ENCODE measurements at regions not wholly inside any gene's neighbourhood (a gene's known extent, or its start where the extent isn't known, plus 50 kb on each side); places are given as distances from the start of the nearest gene placed in this dataset.

DNA sequence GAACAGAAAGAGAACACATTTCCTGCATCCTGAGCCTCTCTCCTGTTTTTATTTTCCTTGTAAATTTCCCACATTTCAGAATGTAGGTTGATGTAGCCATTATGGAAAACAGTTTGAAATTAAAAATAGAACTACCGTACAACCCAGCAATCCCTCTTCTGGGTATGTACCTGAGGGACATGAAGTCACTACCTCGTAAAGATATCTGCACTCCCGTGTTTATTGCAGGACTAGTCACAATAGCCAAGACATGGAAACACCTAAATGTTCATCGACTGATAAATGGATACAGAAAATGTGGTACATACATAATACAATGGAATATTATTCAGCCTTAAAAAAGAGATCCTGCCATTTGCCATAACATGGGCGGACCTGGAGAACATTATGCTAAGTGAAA, 72.0 kb upstream of the JAG1 start:
- no peaks in the 10 kb centered on the region for H3K4me1 Mint-ChIP-seq
- H3K36me3 Mint-ChIP-seq (ENCODE audit: low read depth) = no peaks in the 10 kb centered on the region
- ChIA-PET CTCF (no interaction called here), POLR2A (no interaction called here)
- peaks cover 4% of the 10 kb centered on the region for H3K9me3 Mint-ChIP-seq
- intact Hi-C loops (cut with micrococcal nuclease) = no loop called here
- no peaks in the 10 kb centered on the region for H3K27me3 Mint-ChIP-seq
- no peak overlapping the region for H3K4me3 Mint-ChIP-seq
- no peak for DNase-seq
- TF ChIP-seq, protein P1, sequence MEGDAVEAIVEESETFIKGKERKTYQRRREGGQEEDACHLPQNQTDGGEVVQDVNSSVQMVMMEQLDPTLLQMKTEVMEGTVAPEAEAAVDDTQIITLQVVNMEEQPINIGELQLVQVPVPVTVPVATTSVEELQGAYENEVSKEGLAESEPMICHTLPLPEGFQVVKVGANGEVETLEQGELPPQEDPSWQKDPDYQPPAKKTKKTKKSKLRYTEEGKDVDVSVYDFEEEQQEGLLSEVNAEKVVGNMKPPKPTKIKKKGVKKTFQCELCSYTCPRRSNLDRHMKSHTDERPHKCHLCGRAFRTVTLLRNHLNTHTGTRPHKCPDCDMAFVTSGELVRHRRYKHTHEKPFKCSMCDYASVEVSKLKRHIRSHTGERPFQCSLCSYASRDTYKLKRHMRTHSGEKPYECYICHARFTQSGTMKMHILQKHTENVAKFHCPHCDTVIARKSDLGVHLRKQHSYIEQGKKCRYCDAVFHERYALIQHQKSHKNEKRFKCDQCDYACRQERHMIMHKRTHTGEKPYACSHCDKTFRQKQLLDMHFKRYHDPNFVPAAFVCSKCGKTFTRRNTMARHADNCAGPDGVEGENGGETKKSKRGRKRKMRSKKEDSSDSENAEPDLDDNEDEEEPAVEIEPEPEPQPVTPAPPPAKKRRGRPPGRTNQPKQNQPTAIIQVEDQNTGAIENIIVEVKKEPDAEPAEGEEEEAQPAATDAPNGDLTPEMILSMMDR (IDR thresholded peaks at IDR 0.05) = no peak
- H3K27ac Mint-ChIP-seq = no peak overlapping the region
- no peak for ATAC-seq (ENCODE audit: low read depth)

DNA sequence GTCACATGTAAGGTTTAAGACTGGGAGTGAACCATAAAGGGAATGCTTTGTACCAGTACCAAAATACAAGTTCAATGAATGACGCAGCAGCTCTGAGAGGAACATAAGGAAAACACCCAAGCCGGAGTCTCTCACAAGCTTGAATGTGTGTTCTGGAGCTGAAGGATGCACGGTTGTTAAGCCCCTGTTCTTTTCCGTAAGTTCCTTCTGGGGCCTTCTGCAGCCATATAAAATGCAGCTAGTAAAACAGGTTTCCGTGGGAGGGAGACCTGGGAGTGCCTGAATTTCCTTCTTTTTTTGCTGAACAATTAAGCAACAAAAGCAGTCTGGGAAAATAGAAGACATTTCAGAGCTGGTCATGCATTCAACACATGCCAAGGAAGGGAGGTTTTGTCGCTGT, 73.2 kb upstream of the JAG1 start:
- no peak overlapping the region for H3K27ac Mint-ChIP-seq
- H3K4me3 Mint-ChIP-seq = no peak overlapping the region
- ATAC-seq (ENCODE audit: low read depth) (no peak), DNase-seq (no peak)
- no peaks in the 10 kb centered on the region for H3K4me1 Mint-ChIP-seq
- TF ChIP-seq, protein P1 (IDR thresholded peaks at IDR 0.05) = no peak
- no peaks in the 10 kb centered on the region for H3K36me3 Mint-ChIP-seq (ENCODE audit: low read depth)
- peaks cover 4% of the 10 kb centered on the region for H3K9me3 Mint-ChIP-seq
- H3K27me3 Mint-ChIP-seq = no peaks in the 10 kb centered on the region
- ChIA-PET POLR2A (no interaction called here), CTCF (no interaction called here)
- intact Hi-C loops (cut with micrococcal nuclease) = no loop called here

DNA sequence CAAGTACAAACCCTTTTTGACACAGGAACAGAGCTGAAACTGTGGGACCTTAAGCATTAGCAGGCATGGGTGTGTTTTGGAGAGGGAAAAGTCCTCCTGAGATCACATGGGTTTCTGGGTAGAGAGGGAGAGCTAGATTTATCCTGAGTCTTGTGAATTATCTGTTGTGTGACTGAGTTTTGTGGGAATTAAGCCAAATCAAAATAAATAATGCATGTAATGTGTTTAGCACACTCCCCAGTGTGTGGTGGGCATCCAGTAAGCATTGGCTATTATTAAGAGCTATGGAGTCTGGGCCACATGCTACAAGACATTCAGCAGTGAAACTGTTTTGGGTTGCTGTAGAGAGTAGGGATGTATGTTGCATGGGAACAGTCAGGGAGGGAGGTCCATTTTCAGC, 75.3 kb upstream of the JAG1 start:
- ATAC-seq (ENCODE audit: low read depth) (no peak), DNase-seq (no peak)
- intact Hi-C loops (cut with micrococcal nuclease) = no loop called here
- no peak overlapping the region for H3K27ac Mint-ChIP-seq
- CTCF ChIA-PET = no interaction called here
- TF ChIP-seq, protein P1 (IDR thresholded peaks at IDR 0.05) = no peak
- H3K4me3 Mint-ChIP-seq = no peak overlapping the region
- no peaks in the 10 kb centered on the region for H3K27me3 Mint-ChIP-seq
- H3K36me3 Mint-ChIP-seq (ENCODE audit: low read depth) = no peaks in the 10 kb centered on the region
- POLR2A ChIA-PET = no interaction called here
- H3K9me3 Mint-ChIP-seq = peaks cover 4% of the 10 kb centered on the region
- H3K4me1 Mint-ChIP-seq = no peaks in the 10 kb centered on the region

DNA sequence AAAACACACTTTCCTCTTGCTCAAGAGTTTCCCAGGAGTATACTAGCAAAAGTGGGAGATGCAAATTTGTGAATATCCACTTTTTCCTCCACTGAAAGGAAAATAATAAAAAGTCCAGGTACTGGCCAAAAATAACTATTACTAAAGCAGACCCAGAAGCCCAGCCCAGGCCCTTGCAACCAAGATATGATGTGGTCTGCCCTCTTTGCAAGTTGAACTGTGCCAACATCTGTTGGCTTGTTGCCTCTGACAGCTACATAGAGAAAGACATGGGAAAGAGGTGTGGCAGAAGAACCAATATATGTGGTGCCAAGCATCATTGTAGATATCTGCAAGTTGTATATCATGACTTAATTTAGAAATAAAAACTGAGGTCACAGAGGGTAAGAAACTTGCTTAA, 78.4 kb upstream of the JAG1 start:
- no peak for DNase-seq
- H3K9me3 Mint-ChIP-seq = no peaks in the 10 kb centered on the region
- no peaks in the 10 kb centered on the region for H3K36me3 Mint-ChIP-seq (ENCODE audit: low read depth)
- peaks cover 3% of the 10 kb centered on the region for H3K27me3 Mint-ChIP-seq
- intact Hi-C loops (cut with micrococcal nuclease) = no loop called here
- TF ChIP-seq, protein P1 (IDR thresholded peaks at IDR 0.05) = no peak
- no peak for ATAC-seq (ENCODE audit: low read depth)
- POLR2A ChIA-PET = no interaction called here
- H3K27ac Mint-ChIP-seq = no peak overlapping the region
- H3K4me3 Mint-ChIP-seq = no peak overlapping the region
- CTCF ChIA-PET = no interaction called here
- H3K4me1 Mint-ChIP-seq = no peaks in the 10 kb centered on the region

DNA sequence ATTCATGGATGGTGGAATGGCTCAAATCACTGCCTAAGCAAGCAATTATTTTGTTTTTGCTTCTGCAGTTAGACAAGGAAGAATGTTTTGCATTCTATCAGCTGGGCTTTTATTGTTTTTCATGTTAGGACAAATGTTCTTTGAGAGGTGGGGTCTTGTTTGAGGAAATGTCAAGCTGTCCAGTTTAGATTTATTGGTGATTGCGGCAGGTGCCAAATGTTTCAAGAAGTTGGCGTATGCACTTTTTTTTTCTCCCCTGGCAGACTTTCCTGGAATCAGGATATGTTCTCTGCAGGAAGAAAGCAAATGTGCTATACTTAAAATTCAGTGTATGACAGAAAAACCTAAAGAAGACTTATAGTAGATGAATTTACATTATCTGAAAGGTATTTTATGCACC, 81.0 kb upstream of the JAG1 start:
- peaks cover 3% of the 10 kb centered on the region for H3K27me3 Mint-ChIP-seq
- TF ChIP-seq, protein P1 (IDR thresholded peaks at IDR 0.05) = no peak
- no peak for DNase-seq
- POLR2A ChIA-PET = no interaction called here
- intact Hi-C loops (cut with micrococcal nuclease) = no loop called here
- no peak overlapping the region for H3K4me3 Mint-ChIP-seq
- CTCF ChIA-PET = no interaction called here
- H3K4me1 Mint-ChIP-seq = no peaks in the 10 kb centered on the region
- H3K36me3 Mint-ChIP-seq (ENCODE audit: low read depth) = no peaks in the 10 kb centered on the region
- no peaks in the 10 kb centered on the region for H3K9me3 Mint-ChIP-seq
- no peak for ATAC-seq (ENCODE audit: low read depth)
- no peak overlapping the region for H3K27ac Mint-ChIP-seq

Measured in activated B cell treated with CpG ODN at 0.5 μM for 24 hours (primary cell).